ENCODE measurements at regions not wholly inside any gene's neighbourhood (a gene's known extent, or its start where the extent isn't known, plus 50 kb on each side); places are given as distances from the start of the nearest gene placed in this dataset.
"Not testable (repeated sequence)": the region's sequence is repeated elsewhere in the genome, so short reads cannot be mapped to it uniquely, and the experiment has no call there.

DNA sequence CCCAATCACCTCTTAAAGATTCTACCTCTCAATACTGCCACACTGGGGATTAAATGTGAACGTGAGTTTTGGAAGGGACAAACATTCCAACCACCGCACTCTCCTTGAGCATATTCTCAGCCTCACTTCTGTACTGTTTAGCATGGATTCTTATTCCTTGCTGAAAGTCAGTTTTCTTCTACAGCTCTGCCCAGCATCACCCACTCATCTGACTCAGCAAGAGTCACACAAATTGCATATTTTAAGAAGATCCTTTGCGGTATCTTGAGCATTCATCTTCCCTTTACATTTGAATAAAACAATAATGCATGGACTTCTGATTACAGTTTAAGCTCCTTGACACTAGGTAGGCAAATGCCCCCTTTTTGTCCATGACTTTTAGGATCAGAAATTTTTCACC, 251.6 kb upstream of the MKLN1 start:
- H3K4me3 Mint-ChIP-seq, result peak overlapping the region; percentile 79
- H3K36me3 Mint-ChIP-seq (ENCODE audit: low read depth), result peaks cover 33% of the 10 kb centered on the region
- peaks cover 22% of the 10 kb centered on the region for H3K4me1 Mint-ChIP-seq (ENCODE audit: low read depth)
- H3K27me3 Mint-ChIP-seq (ENCODE audit: insufficient read depth), result no peaks in the 10 kb centered on the region; the same call in 1 of the 2 replicates
- H3K27ac Mint-ChIP-seq, result peak overlapping the region; percentile 90
- H3K9me3 Mint-ChIP-seq, result no peaks in the 10 kb centered on the region
- TF ChIP-seq CTCF (IDR thresholded peaks at IDR 0.05), result no peak
- DNase-seq, result peak; percentile 74

DNA sequence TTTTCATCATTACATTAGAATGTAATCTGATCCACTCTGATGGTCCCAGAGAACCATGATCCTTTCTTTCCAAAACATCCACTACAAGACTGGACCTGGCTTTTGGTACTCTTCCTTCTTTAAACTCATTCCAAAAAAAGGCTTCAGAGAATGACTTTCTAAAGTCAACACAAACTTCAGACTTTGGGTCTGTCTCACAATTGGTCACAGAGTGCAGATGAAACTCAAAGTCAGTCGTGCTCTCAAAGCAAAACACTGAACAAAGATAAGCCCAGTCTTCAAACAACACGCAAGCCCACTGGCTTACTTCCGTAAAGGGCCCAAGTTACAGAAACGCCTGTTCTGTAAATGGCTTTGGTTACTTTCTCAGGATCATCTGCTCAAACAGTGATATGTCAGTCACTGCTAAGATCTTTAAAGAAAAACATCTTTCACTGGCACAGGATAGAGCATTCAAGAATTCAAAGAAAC, 250.9 kb upstream of the MKLN1 start:
- no peaks in the 10 kb centered on the region for H3K9me3 Mint-ChIP-seq
- H3K4me3 Mint-ChIP-seq, result peak overlapping the region; percentile 79
- no peaks in the 10 kb centered on the region; the same call in 1 of the 2 replicates for H3K27me3 Mint-ChIP-seq (ENCODE audit: insufficient read depth)
- peaks cover 18% of the 10 kb centered on the region for H3K4me1 Mint-ChIP-seq (ENCODE audit: low read depth)
- peaks cover 33% of the 10 kb centered on the region for H3K36me3 Mint-ChIP-seq (ENCODE audit: low read depth)
- no peak for TF ChIP-seq CTCF (IDR thresholded peaks at IDR 0.05)
- peak overlapping the region; percentile 90 for H3K27ac Mint-ChIP-seq
- DNase-seq, result peak; percentile 14

DNA sequence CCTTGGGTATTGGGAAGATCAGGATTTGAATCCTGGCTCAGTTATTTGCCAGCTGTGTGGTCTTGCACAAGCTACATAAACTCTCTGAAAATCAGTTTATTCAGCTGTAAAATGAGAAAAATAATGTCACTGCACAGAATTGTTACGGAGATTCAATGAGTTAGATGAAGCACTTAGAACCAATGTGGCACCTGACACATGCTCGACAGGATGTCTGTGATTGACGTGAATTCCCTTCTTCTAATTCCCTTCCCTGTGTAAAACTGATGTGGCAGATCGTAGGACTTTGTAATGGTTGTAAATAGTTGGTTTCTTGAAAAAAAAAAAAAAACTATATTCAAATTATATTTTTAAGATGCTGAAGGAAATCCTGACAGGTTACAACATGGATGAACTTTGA, 249.9 kb upstream of the MKLN1 start:
- peaks cover 41% of the 10 kb centered on the region for H3K36me3 Mint-ChIP-seq (ENCODE audit: low read depth)

DNA sequence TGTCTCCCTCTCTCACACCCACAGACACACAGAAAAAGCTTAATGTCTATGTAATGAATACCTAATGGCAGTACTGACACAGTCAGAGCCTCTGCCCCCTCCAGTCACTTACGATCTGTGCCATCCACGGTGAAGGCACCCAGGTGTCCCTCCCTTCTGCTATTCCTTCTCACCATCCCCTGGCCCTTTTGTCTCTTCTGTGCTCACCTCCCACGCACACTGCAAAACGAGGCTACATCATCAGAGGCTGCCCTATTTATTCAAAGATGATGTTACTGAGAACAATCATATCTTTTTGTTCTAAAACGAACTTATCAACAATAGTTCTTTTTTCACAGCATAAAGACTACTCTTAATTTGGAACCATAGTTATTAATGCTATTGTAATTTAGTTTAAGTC, 246.9 kb upstream of the MKLN1 start:
- H3K27me3 Mint-ChIP-seq (ENCODE audit: insufficient read depth), result peaks cover 2% of the 10 kb centered on the region
- TF ChIP-seq CTCF (IDR thresholded peaks at IDR 0.05), result no peak
- H3K9me3 Mint-ChIP-seq, result no peaks in the 10 kb centered on the region
- H3K4me1 Mint-ChIP-seq (ENCODE audit: low read depth), result peaks cover 30% of the 10 kb centered on the region
- H3K4me3 Mint-ChIP-seq, result no peak overlapping the region
- H3K27ac Mint-ChIP-seq, result no peak overlapping the region
- DNase-seq, result no peak
- H3K36me3 Mint-ChIP-seq (ENCODE audit: low read depth), result peaks cover 38% of the 10 kb centered on the region

More for the DNA sequence above, 249.9 kb upstream of the MKLN1 start:
- peaks cover 2% of the 10 kb centered on the region for H3K27me3 Mint-ChIP-seq (ENCODE audit: insufficient read depth)
- peaks cover 18% of the 10 kb centered on the region for H3K4me1 Mint-ChIP-seq (ENCODE audit: low read depth)
- no peak for TF ChIP-seq CTCF (IDR thresholded peaks at IDR 0.05)
- no peaks in the 10 kb centered on the region for H3K9me3 Mint-ChIP-seq
- H3K27ac Mint-ChIP-seq, result peak overlapping the region; percentile 90; the same call in 1 of the 2 replicates
- no peak overlapping the region for H3K4me3 Mint-ChIP-seq
- DNase-seq, result no peak

DNA sequence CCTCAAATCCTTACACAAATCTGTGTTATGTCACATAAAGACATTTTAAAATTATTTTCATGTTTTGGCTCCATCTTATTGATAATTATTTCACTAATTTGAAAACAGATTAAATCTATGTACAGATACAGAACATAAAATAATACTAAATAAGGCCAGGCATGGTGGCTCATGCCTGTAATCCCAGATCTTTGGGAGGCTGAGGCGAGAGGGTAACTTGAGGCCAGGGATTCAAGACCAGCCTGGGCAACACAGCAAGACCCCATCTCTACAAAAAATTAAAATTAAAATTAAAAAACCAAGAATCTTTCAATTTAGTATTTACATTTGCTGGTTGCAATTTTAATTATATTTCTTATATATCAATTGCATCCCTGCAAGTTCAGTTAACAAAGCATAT, 246.4 kb upstream of the MKLN1 start:
- Mint-ChIP-seq H3K4me3 (no peak overlapping the region), H3K36me3 (ENCODE audit: low read depth) (peaks cover 35% of the 10 kb centered on the region), H3K9me3 (no peaks in the 10 kb centered on the region), H3K4me1 (ENCODE audit: low read depth) (peaks cover 31% of the 10 kb centered on the region), H3K27ac (no peak overlapping the region), H3K27me3 (ENCODE audit: insufficient read depth) (peaks cover 2% of the 10 kb centered on the region)
- no peak for TF ChIP-seq CTCF (IDR thresholded peaks at IDR 0.05)
- no peak for DNase-seq

DNA sequence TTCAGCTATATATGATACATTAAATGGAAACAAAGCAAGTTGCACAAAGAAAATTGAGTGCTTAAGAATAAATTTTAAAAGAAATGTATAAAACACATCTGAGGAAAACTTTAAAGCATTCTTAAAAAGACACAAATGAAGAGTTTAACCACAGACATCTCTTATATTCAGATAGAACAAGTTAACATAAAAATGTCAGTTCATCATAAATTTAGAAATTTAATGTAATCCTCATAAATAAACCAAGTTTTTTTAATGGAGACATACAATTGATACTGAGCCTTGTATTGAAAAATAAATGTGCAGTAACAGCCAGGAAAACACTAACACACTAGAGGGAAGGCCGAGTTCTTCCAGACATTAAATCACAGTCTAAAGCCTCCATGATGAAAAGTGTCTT, 243.9 kb upstream of the MKLN1 start:
- no peaks in the 10 kb centered on the region for H3K9me3 Mint-ChIP-seq
- peaks cover 37% of the 10 kb centered on the region for H3K4me1 Mint-ChIP-seq (ENCODE audit: low read depth)
- peaks cover 41% of the 10 kb centered on the region for H3K36me3 Mint-ChIP-seq (ENCODE audit: low read depth)
- no peak overlapping the region for H3K4me3 Mint-ChIP-seq
- H3K27me3 Mint-ChIP-seq (ENCODE audit: insufficient read depth), result peaks cover 2% of the 10 kb centered on the region
- TF ChIP-seq CTCF (IDR thresholded peaks at IDR 0.05), result no peak
- no peak overlapping the region for H3K27ac Mint-ChIP-seq
- no peak for DNase-seq

- peaks cover 43% of the 10 kb centered on the region for H3K36me3 Mint-ChIP-seq (ENCODE audit: low read depth)
- DNase-seq; H3K27ac Mint-ChIP-seq; H3K27me3 Mint-ChIP-seq (ENCODE audit: insufficient read depth); H3K9me3 Mint-ChIP-seq; H3K4me3 Mint-ChIP-seq: not testable (repeated sequence)
- peaks cover 37% of the 10 kb centered on the region for H3K4me1 Mint-ChIP-seq (ENCODE audit: low read depth)
Observed at GRCh38 chr7:131084336-131084735, 243.3 kb upstream of the MKLN1 start.
